Peyer's patch (tissue), 4 donors: ENCODE measurements at regions not wholly inside any gene's neighbourhood (a gene's known extent, or its start where the extent isn't known, plus 50 kb on each side); places are given as distances from the start of the nearest gene placed in this dataset.

Source experiments
- DNase-seq, 3 donors: peaks; one replicate each; pipeline ENCODE4 v3.0.0-alpha.2; 2017 to 2019
- H3K27ac ChIP-seq, 4 donors: fragments of 200-600 bp; sonication (generic); one replicate each; pipeline ENCODE4 v1.5.1; 2016 to 2019
- H3K27me3 ChIP-seq, 2 donors: fragments of 200-600 bp; sonication (generic); one replicate each; pipeline ENCODE4 v1.5.1; 2019
- H3K36me3 ChIP-seq, 3 donors: fragments of 200-600 bp; sonication (generic); one replicate each; pipeline ENCODE4 v1.5.1; 2016 to 2019
- H3K4me1 ChIP-seq, 4 donors: fragments of 200-600 bp; sonication (generic); one replicate each; pipeline ENCODE4 v1.5.1; 2016 to 2019
- H3K4me3 ChIP-seq, 4 donors: fragments of 200-600 bp; sonication (generic); 1 replicate in 3 of 4; 2 replicates in 1 of 4; pipeline ENCODE4 v1.5.1; 2016 to 2019; ENCODE audit warnings: mild to moderate bottlenecking in 1 of 4
- H3K9me3 ChIP-seq, 4 donors: fragments of 200-600 bp; sonication (generic); one replicate each; pipeline ENCODE4 v1.5.1; 2016 to 2019; ENCODE audit warnings: mild to moderate bottlenecking in 1 of 4
- POLR2A ChIP-seq, 2 donors: fragments of 450-650 bp; IDR thresholded peaks; one replicate each; pipeline ENCODE4 v1.5.1; 2017; ENCODE audit warnings: antibody characterized with exemption in 2 of 2, mild to moderate bottlenecking in 2 of 2, moderate library complexity in 2 of 2
- TF ChIP-seq, protein P1 (sequence below), 6 experiments: fragments of 450-650 bp in 4 of 6; fragments of 200-600 bp in 2 of 6; sonication (generic) in 1 of 6; IDR thresholded peaks; one replicate each; pipeline ENCODE4 v1.5.1; 2017 to 2019; ENCODE audit warnings: antibody characterized with exemption in 6 of 6, mild to moderate bottlenecking in 3 of 6, moderate library complexity in 1 of 6

DNA sequence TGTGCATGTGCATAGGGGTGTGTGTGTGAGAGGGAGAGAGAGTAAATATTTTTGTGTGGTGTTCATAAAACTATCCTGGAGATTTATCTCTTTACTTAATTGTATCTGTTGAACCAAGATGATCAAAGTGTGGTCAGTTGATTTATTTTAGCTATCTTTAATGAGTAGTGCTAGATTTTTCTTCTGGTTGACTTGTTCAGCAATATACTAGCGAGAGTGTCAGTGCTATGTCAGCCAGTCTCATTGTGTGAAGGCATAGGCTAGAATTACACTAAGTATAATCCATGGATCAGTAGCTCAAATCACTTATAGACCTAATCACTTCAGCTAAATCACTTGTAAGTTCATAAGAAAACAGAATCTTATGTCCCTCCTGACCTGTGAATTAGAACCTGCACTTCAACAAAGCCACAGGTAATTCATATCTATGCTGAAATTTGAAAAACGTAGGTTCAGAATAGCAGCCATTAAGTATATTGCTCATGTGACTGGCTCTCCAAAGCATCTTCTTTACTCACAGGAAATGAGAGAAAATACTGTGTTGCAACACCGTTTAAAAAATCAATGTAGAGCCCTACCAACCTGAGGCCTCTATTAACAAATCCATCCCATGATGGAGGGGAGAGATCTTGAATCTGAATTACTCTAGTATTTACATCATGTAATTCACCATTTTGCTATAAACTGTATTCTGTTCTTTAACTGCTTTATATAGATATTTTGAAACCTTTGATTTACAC lies 203.1 kb upstream of the ACTBL2 start:
- H3K9me3 ChIP-seq = no peaks in the 10 kb centered on the region
- no peak overlapping the region for H3K27ac ChIP-seq
- H3K27me3 ChIP-seq = no peaks in the 10 kb centered on the region
- H3K4me1 ChIP-seq = no peaks in the 10 kb centered on the region
- no peak for TF ChIP-seq POLR2A (IDR thresholded peaks at IDR 0.05)
- TF ChIP-seq, protein P1, sequence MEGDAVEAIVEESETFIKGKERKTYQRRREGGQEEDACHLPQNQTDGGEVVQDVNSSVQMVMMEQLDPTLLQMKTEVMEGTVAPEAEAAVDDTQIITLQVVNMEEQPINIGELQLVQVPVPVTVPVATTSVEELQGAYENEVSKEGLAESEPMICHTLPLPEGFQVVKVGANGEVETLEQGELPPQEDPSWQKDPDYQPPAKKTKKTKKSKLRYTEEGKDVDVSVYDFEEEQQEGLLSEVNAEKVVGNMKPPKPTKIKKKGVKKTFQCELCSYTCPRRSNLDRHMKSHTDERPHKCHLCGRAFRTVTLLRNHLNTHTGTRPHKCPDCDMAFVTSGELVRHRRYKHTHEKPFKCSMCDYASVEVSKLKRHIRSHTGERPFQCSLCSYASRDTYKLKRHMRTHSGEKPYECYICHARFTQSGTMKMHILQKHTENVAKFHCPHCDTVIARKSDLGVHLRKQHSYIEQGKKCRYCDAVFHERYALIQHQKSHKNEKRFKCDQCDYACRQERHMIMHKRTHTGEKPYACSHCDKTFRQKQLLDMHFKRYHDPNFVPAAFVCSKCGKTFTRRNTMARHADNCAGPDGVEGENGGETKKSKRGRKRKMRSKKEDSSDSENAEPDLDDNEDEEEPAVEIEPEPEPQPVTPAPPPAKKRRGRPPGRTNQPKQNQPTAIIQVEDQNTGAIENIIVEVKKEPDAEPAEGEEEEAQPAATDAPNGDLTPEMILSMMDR (IDR thresholded peaks at IDR 0.05) = no peak
- H3K36me3 ChIP-seq = no peaks in the 10 kb centered on the region
- no peak for DNase-seq
- no peak overlapping the region for H3K4me3 ChIP-seq

DNA sequence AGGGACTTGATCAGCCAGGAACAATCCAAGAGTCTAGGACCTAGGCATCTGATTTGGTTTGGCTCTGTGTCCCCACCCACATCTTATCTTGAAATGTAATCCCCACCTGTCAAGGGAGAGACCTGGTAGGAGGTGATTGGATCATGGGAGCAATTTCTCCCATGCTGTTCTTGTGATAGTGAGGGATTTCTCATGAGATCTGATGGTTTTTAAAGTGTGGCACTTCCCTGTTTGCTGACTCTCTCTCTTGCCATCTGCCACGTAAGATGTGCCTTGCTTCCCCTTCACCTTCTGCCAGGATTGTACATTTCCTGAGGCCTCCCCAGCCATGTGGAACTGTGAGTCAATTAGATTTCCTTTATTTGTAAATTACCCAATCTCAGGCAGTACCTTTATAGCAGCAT lies 201.7 kb upstream of the ACTBL2 start:
- Histone ChIP-seq H3K9me3 (no peaks in the 10 kb centered on the region), H3K27me3 (no peaks in the 10 kb centered on the region), H3K27ac (no peak overlapping the region), H3K4me1 (no peaks in the 10 kb centered on the region), H3K4me3 (no peak overlapping the region), H3K36me3 (no peaks in the 10 kb centered on the region)
- TF ChIP-seq POLR2A (IDR thresholded peaks at IDR 0.05) = no peak
- TF ChIP-seq, protein P1 (IDR thresholded peaks at IDR 0.05) = no peak
- DNase-seq = no peak

DNA sequence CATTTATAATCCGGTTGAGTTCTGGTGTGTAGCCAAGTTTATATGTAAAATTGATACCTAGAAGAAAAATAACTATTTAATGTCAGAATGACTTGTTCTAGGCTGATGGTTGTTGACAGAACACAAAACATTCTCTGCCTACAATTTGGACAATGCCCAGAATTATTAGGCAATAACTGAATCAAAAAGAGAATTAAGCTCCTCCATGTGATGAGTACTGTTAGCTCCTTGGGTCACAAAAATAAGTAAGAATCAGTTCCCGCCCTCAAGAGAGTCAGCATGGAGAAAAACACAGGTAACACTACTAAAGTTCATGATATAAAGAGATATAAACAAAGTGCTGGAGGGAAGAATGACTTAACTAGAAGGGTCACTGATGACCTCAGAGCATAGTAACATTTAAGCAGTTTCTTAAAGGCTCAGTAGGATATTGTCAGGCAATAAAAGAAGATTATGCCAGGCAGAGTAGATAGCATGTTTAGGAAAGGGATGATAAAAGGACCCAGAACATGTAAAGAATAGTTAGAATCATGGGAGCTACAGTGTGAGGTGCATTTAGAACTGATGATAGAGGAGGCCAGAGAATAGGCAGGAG lies 200.5 kb upstream of the ACTBL2 start:
- no peak overlapping the region for H3K4me3 ChIP-seq
- H3K9me3 ChIP-seq = no peaks in the 10 kb centered on the region
- no peaks in the 10 kb centered on the region for H3K4me1 ChIP-seq
- no peak overlapping the region for H3K27ac ChIP-seq
- no peak for DNase-seq
- no peaks in the 10 kb centered on the region for H3K27me3 ChIP-seq
- no peak for TF ChIP-seq POLR2A (IDR thresholded peaks at IDR 0.05)
- TF ChIP-seq, protein P1 (IDR thresholded peaks at IDR 0.05) = no peak
- no peaks in the 10 kb centered on the region for H3K36me3 ChIP-seq

GRCh38 chr5:57681942-57682341 lies 199.3 kb upstream of the ACTBL2 start:
- Histone ChIP-seq H3K36me3 (no peaks in the 10 kb centered on the region), H3K27me3 (no peaks in the 10 kb centered on the region), H3K4me1 (no peaks in the 10 kb centered on the region), H3K27ac (no peak overlapping the region), H3K4me3 (no peak overlapping the region), H3K9me3 (no peaks in the 10 kb centered on the region)
- DNase-seq = no peak
- TF ChIP-seq, protein P1 (IDR thresholded peaks at IDR 0.05) = no peak
- no peak for TF ChIP-seq POLR2A (IDR thresholded peaks at IDR 0.05)

DNA sequence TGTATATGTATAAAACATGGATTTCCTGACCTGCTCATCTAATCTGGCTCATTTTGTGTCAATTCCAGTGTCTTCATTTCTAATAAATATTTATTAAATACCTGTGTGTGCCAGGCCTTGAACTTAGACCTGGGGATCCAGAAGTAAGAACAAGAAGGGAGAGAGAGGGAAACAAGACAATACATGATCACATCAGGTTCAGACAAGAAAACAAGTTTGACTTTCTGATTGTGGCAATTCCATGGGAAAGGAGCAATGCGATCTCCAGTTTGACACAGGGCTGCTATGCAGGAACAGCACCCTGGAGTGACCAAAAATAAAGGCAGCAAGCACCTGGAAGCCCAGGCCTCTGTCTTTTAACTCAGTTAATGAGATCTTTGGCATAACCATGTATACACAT lies 198.1 kb upstream of the ACTBL2 start:
- Histone ChIP-seq H3K9me3 (no peaks in the 10 kb centered on the region), H3K27ac (no peak overlapping the region), H3K27me3 (no peaks in the 10 kb centered on the region), H3K4me3 (no peak overlapping the region), H3K4me1 (no peaks in the 10 kb centered on the region), H3K36me3 (no peaks in the 10 kb centered on the region)
- TF ChIP-seq, protein P1 (IDR thresholded peaks at IDR 0.05) = no peak
- TF ChIP-seq POLR2A (IDR thresholded peaks at IDR 0.05) = no peak
- no peak for DNase-seq
